SH-SY5Y (cell line): ENCODE measurements at regions not wholly inside any gene's neighbourhood (a gene's known extent, or its start where the extent isn't known, plus 50 kb on each side); places are given as distances from the start of the nearest gene placed in this dataset.

Experiments
- GATA2 ChIP-seq: IDR thresholded peaks from 2 replicates; pipeline ENCODE4 v1.6.1; 2011; ENCODE audit warnings: mild to moderate bottlenecking, low read depth, low read length
- GATA3 ChIP-seq: IDR thresholded peaks from 2 replicates; pipeline ENCODE4 v1.6.1; 2011; ENCODE audit warnings: low read depth, mild to moderate bottlenecking, low read length, moderate library complexity

DNA sequence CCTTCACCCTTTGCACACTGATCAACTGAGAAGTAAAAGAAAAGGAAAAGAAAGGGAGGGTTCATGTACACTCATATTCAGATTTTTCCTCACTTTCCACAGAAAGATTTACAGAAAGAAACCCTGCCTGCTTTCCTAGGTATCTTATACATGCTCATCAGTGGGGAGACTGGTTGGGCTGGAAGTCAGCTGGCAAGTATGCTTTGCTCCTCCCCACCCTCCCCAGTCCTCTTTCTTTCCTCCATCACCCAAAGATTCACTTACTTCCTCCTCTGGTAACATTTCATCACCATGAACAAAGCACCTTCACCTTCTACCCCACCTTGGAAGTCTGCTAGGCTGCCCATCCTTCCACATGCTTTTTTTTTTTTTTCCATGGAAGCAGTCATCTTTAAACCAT lies 153.2 kb upstream of the NRBF2 start:
- no peak for TF ChIP-seq GATA3
- no peak for TF ChIP-seq GATA2

DNA sequence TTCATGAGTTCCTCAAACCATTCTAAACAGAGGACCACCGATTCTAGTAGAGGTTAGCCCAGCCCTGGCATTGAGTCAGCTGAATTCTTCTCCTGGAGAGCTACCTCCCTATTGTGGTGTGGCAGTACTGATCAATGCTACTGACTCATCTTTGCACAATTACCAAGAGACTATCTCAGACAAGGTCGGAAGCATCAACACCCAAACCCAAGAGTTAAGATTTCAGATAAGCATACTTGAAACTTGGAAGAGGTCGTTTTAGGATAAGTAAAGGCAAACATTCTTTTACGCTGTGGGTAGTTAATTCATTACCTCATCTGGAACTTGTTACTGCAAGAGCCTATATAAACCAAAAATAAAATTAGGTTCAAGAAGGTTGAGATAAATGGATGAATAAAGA lies 154.6 kb upstream of the NRBF2 start:
- TF ChIP-seq GATA2, result no peak
- TF ChIP-seq GATA3, result no peak

GRCh38 chr10:62972103-62972502 lies 155.9 kb upstream of the EGR2 start:
- TF ChIP-seq GATA2 (no peak), GATA3 (no peak)

DNA sequence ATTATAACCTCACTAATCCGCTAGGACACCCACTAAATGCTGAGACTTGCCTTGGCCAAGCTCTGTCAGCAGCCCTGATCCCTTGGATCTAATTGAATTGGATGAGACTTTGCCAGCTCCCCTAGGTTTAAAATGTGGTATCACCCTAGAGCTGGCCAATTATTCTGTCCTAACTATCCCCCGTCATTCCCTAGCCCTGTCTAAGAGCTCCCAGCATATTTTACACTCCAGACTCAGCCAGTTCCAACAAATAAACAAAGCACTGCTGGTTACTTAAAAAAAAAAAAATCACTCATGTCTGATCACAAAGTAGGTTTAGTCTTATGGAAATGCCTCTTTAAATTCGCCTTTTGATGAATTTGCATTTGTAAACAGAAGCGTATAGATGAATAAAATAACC lies 147.9 kb upstream of the EGR2 start:
- TF ChIP-seq GATA2 (no peak), GATA3 (no peak)

- TF ChIP-seq GATA3 (no peak), GATA2 (no peak)
Observed at GRCh38 chr10:62961951-62962523, 145.9 kb upstream of the EGR2 start.

- TF ChIP-seq GATA3, result no peak
- no peak for TF ChIP-seq GATA2
Observed at GRCh38 chr10:62960416-62960815, 144.2 kb upstream of the EGR2 start.

DNA sequence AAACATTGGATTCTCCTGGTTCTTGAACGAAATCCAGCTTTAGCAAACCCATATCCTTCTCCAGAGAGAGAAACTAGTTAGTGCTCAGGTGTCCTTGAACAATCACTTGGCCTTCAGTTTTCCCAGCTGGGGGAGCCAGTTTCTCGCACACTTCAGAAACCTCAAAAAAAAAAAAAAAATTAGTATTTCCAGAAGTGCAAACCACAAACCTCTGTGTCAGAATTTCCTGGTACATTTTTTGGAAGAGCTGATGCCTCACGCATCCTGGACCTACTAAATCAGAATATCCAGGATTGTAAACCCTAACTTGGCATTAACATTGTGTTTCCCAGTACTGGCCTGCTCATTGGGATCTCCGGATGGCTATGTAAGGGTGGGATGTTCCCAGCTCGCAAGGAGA lies 143.4 kb upstream of the EGR2 start:
- TF ChIP-seq GATA2, result no peak
- no peak for TF ChIP-seq GATA3

DNA sequence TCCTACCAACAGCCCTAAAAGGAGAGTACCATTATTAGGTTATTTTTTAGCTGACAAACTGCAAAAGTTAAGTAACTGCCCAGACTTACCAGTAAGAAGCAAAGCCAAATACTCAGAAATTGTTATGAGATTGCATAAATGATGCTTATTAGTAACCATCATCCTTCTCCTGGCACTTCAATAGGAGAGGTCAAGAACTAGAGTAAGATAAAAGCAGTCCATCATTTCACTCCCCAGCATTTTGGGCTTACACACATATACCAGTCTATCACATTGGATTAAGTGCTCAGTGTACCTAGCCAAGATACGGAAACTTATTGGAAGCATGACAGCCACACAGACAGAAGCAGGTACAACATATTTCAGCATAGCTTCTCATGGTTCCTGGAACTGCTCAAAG lies 142.8 kb upstream of the EGR2 start:
- TF ChIP-seq GATA2 (no peak), GATA3 (no peak)

DNA sequence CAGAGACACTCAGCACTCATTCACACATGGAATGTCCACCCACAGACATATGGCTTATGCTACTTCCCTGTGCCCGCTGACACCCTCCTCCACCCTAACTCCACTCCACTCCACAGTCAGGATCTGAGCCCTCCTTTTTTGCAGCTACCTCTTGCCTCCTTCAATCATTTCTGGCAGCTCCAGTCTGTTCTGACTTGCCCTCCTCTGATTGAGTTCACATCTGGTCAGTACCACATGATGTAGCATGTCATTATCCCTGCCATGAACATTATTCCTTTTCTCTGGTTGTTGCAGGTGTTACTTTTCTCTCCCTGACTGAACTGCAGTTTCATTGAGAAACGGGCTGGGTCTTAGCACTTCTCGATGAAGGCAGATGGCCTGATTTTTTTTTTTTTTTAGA lies 130.1 kb upstream of the EGR2 start:
- TF ChIP-seq GATA3, result no peak
- TF ChIP-seq GATA2, result no peak

DNA sequence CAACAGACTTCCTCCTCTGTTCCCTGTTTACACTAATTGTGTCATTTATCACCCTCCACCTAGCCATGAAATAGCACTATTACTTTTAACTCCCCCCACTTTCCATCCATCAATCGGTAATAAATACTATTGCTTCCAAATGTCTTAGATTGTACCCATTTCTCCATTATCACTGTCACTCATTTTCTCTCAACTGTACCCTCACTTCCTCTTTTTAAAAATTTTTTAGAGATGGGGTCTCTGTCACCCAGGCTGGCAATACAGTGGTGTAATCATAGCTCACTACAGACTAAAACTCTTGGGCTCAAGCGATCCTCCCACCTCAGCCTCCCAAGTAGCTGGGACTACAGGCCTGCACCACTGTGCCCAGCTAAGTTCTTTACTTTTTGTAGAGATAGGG lies 123.5 kb upstream of the EGR2 start:
- TF ChIP-seq GATA3 (no peak), GATA2 (no peak)

- TF ChIP-seq GATA2 (no peak), GATA3 (no peak)
Observed at GRCh38 chr10:62938672-62939071, 122.5 kb upstream of the EGR2 start.

DNA sequence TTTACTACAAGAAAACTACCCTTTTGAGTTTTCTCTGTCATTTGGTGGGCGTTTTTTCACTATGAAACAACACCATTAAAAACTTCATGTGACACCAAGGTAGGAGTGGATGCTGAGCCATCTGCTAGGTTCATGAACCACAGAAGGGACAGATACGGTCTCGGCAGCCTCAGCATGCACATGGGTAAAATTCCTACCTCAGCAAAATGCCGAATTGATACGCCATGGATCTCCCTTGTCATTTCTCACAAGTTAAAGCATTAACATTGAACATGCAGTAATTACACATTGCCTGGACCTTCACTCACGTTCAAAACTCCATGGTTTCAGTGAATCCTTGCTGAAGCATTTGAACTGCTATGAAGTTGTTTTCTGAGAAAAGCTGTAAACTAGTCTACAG lies 121.5 kb upstream of the EGR2 start:
- TF ChIP-seq GATA3, result no peak
- no peak for TF ChIP-seq GATA2

- TF ChIP-seq GATA2 (no peak), GATA3 (no peak)
Observed at GRCh38 chr10:62935022-62935421, 118.9 kb upstream of the EGR2 start.

DNA sequence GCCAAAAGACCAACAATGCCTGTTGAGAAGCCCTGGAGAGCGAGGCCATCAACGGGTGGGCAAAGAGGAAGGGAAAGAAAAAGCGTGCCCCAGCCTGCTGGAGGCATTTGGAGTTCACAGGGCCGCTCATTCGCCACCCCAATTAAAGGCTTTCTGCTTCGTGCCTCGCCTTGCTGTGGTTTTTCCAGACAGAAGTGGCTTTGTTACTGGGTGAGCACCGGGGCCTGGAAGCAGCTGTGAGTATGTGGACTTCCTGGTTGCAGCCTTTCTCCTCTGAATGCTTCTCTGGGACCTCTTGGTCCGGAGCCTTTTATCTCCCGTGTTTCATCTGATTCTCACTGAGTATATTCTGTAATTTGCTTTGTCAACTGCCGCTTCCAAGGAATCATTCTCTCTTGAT lies 118.1 kb upstream of the EGR2 start:
- TF ChIP-seq GATA2 (no peak), GATA3 (no peak)

- TF ChIP-seq GATA2, result no peak; the same call in 1 of the 2 replicates
- TF ChIP-seq GATA3, result no peak
Observed at GRCh38 chr10:62926407-62926806, 110.2 kb upstream of the EGR2 start.

DNA sequence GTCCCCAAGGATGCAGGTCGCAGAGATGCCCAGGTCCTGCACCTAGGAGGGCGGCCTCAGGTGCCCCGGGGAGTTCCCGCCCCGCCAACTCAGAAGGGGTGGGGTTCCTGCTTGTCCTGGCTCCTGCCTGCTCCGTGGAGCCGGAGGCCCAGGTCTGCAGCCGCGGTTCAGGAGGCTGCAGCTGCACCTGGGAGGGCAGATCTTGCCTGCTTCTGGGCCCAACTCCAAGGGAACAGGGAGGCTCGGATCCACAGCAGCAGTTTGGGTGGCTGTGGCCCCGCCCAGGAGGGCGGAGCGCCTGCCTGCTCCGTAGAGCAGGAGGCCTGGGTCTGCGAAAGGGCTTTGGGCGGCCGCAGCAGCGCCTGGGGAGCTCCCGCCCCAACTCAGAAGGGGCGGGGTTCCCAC lies 108.2 kb upstream of the EGR2 start:
- TF ChIP-seq GATA2 (no peak), GATA3 (no peak)

GRCh38 chr10:62919776-62920175 lies 103.6 kb upstream of the EGR2 start:
- TF ChIP-seq GATA3 (no peak), GATA2 (no peak)
